ENCODE measurements at regions not wholly inside any gene's neighbourhood (a gene's known extent, or its start where the extent isn't known, plus 50 kb on each side); places are given as distances from the start of the nearest gene placed in this dataset.

GRCh38 chr12:89206390-89206789 lies 145.9 kb downstream of the DUSP6 start:
- DNase-seq (ENCODE audit: low read depth) = no peak
- FAIRE-seq = no peak
- no peak for TF ChIP-seq CTCF (IDR thresholded peaks at IDR 0.05; ENCODE audit: insufficient read depth, low read length, severe bottlenecking)
- Histone ChIP-seq H3K4me3 (ENCODE audit: low read depth, low read length) (no peak overlapping the region), H3K27me3 (ENCODE audit: control insufficient read depth, insufficient read depth, low read length) (no peaks in the 10 kb centered on the region), H3K36me3 (ENCODE audit: control insufficient read depth, insufficient read depth, low read length) (no peaks in the 10 kb centered on the region)

- Histone ChIP-seq H3K36me3 (ENCODE audit: control insufficient read depth, insufficient read depth, low read length) (no peaks in the 10 kb centered on the region), H3K4me3 (ENCODE audit: low read depth, low read length) (no peak overlapping the region), H3K27me3 (ENCODE audit: control insufficient read depth, insufficient read depth, low read length) (no peaks in the 10 kb centered on the region)
- no peak for TF ChIP-seq CTCF (IDR thresholded peaks at IDR 0.05; ENCODE audit: insufficient read depth, low read length, severe bottlenecking)
- DNase-seq (ENCODE audit: low read depth) = no peak
- FAIRE-seq = no peak
Measured at GRCh38 chr12:89205517-89205916, 146.8 kb downstream of the DUSP6 start.

GRCh38 chr12:89203144-89203543 lies 149.2 kb downstream of the DUSP6 start:
- H3K27me3 ChIP-seq (ENCODE audit: control insufficient read depth, insufficient read depth, low read length) = no peaks in the 10 kb centered on the region
- H3K36me3 ChIP-seq (ENCODE audit: control insufficient read depth, insufficient read depth, low read length) = no peaks in the 10 kb centered on the region
- no peak for TF ChIP-seq CTCF (IDR thresholded peaks at IDR 0.05; ENCODE audit: insufficient read depth, low read length, severe bottlenecking)
- FAIRE-seq (no peak), DNase-seq (ENCODE audit: low read depth) (no peak)
- H3K4me3 ChIP-seq (ENCODE audit: low read depth, low read length) = no peak overlapping the region

- FAIRE-seq = no peak
- no peaks in the 10 kb centered on the region for H3K27me3 ChIP-seq (ENCODE audit: control insufficient read depth, insufficient read depth, low read length)
- H3K4me3 ChIP-seq (ENCODE audit: low read depth, low read length) = no peak overlapping the region
- no peaks in the 10 kb centered on the region for H3K36me3 ChIP-seq (ENCODE audit: control insufficient read depth, insufficient read depth, low read length)
- no peak for TF ChIP-seq CTCF (IDR thresholded peaks at IDR 0.05; ENCODE audit: insufficient read depth, low read length, severe bottlenecking)
- DNase-seq (ENCODE audit: low read depth) = no peak
Measured at GRCh38 chr12:89200217-89200616, 152.1 kb downstream of the DUSP6 start.

- no peak for TF ChIP-seq CTCF (IDR thresholded peaks at IDR 0.05; ENCODE audit: insufficient read depth, low read length, severe bottlenecking)
- FAIRE-seq (no peak), DNase-seq (ENCODE audit: low read depth) (no peak)
- Histone ChIP-seq H3K4me3 (ENCODE audit: low read depth, low read length) (no peak overlapping the region), H3K27me3 (ENCODE audit: control insufficient read depth, insufficient read depth, low read length) (no peaks in the 10 kb centered on the region), H3K36me3 (ENCODE audit: control insufficient read depth, insufficient read depth, low read length) (no peaks in the 10 kb centered on the region)
Measured at GRCh38 chr12:89195470-89195869, 156.8 kb downstream of the DUSP6 start.

- DNase-seq (ENCODE audit: low read depth) (no peak), FAIRE-seq (no peak)
- Histone ChIP-seq H3K27me3 (ENCODE audit: control insufficient read depth, insufficient read depth, low read length) (no peaks in the 10 kb centered on the region), H3K4me3 (ENCODE audit: low read depth, low read length) (no peak overlapping the region), H3K36me3 (ENCODE audit: control insufficient read depth, insufficient read depth, low read length) (no peaks in the 10 kb centered on the region)
- TF ChIP-seq CTCF (IDR thresholded peaks at IDR 0.05; ENCODE audit: insufficient read depth, low read length, severe bottlenecking) = no peak
Measured at GRCh38 chr12:89194683-89195082, 157.6 kb downstream of the DUSP6 start.
